T-cell (primary cell): ENCODE measurements at regions not wholly inside any gene's neighbourhood (a gene's known extent, or its start where the extent isn't known, plus 50 kb on each side); places are given as distances from the start of the nearest gene placed in this dataset.

ENCODE experiments used
- ATAC-seq, 4 experiments: fragments of 200-7000 bp in 3 of 4; fragments of 150-1000 bp in 1 of 4; cut with Tn5 transposase; replicated peaks in 1 of 4; 1 replicate in 3 of 4; 2 replicates in 1 of 4; pipeline ENCODE4 v1.10.0; 2021; ENCODE audit warnings: moderate library complexity in 3 of 4, mild to moderate bottlenecking in 2 of 4, moderate number of reproducible peaks in 1 of 4
- CTCF ChIA-PET, 2 donors: fragments of 300-600 bp; sonication (Branson Sonifier 250); formaldehyde crosslinking; loops; one replicate each; lab custom pipeline; 2022; ENCODE audit warnings: antibody characterized with exemption in 2 of 2; lab: Charles Lee
- POLR2A ChIA-PET, 2 donors: fragments of 300-600 bp; sonication (Branson Sonifier 250); formaldehyde crosslinking; loops; one replicate each; lab custom pipeline; 2022; ENCODE audit warnings: antibody characterized with exemption in 2 of 2; lab: Charles Lee
- DNase-seq, 35 experiments: peaks; one replicate each; pipeline versions ENCODE4 v3.0.0 to v3.0.0-alpha.2; 2013 to 2023
- H3K27ac ChIP-seq: one replicate; pipeline ENCODE4 v1.5.1; 2013; ENCODE audit warnings: low read length
- H3K27me3 ChIP-seq, 2 experiments: replicated peaks in 1 of 2; 1 replicate in 1 of 2; 2 replicates in 1 of 2; pipeline versions ENCODE4 v1.6.1 to v1.7.0; 2013; ENCODE audit warnings: low read length in 1 of 2, mixed read lengths in 1 of 2; ENCODE audit not compliant: control insufficient read depth in 2 of 2, insufficient read depth in 2 of 2; ENCODE audit errors: extremely low read depth in 1 of 2
- H3K36me3 ChIP-seq, 2 donors: 1 replicate in 1 of 2; 2 replicates in 1 of 2; pipeline versions ENCODE4 v1.6.1 to v1.7.0; 2013; ENCODE audit warnings: low read length in 1 of 2; ENCODE audit not compliant: control insufficient read depth in 2 of 2, insufficient read depth in 1 of 2; ENCODE audit errors: extremely low read depth in 1 of 2
- H3K4me1 ChIP-seq, 2 experiments: 1 replicate in 1 of 2; 2 replicates in 1 of 2; pipeline versions ENCODE4 v1.6.1 to v1.7.0; 2013; ENCODE audit warnings: low read length in 2 of 2, mixed read lengths in 1 of 2; ENCODE audit not compliant: insufficient read depth in 2 of 2, control insufficient read depth in 1 of 2; ENCODE audit errors: extremely low read depth in 1 of 2
- H3K4me3 ChIP-seq, 2 donors: 1 replicate in 1 of 2; 2 replicates in 1 of 2; pipeline versions ENCODE4 v1.5.1 to v1.7.0; 2013; ENCODE audit warnings: mild to moderate bottlenecking in 2 of 2, low read length in 1 of 2, moderate library complexity in 1 of 2; ENCODE audit not compliant: control insufficient read depth in 1 of 2; ENCODE audit errors: extremely low read depth in 1 of 2
- H3K9me3 ChIP-seq: 2 replicates; pipeline ENCODE4 v1.7.0; 2013
- H3K27ac Mint-ChIP-seq, 2 donors: one replicate each; pipeline ENCODE4 v1.8.0; 2020 to 2021; ENCODE audit warnings: mild to moderate bottlenecking in 2 of 2, mixed read lengths in 2 of 2
- H3K27me3 Mint-ChIP-seq, 2 donors: one replicate each; pipeline ENCODE4 v1.8.0; 2021 to 2022; ENCODE audit warnings: mixed read lengths in 2 of 2
- H3K36me3 Mint-ChIP-seq: one replicate; pipeline ENCODE4 v1.8.0; 2021; ENCODE audit warnings: mixed read lengths
- H3K4me1 Mint-ChIP-seq, 3 donors: one replicate each; pipeline ENCODE4 v1.8.0; 2020 to 2022; ENCODE audit warnings: mixed read lengths in 3 of 3, mild to moderate bottlenecking in 1 of 3
- H3K4me3 Mint-ChIP-seq, 3 donors: one replicate each; pipeline ENCODE4 v1.8.0; 2020 to 2022; ENCODE audit warnings: mild to moderate bottlenecking in 3 of 3, mixed read lengths in 3 of 3, moderate library complexity in 3 of 3
- H3K9me3 Mint-ChIP-seq, 3 donors: one replicate each; pipeline ENCODE4 v1.8.0; 2020 to 2022; ENCODE audit warnings: mixed read lengths in 3 of 3
- WGBS: methylation state at CpG from one replicate; pipeline ENCODE4 v1.1.5; 2013; ENCODE audit warnings: missing lambda C conversion rate; ENCODE audit not compliant: insufficient coverage; 5-methylcytosine and 5-hydroxymethylcytosine counted together

- no peaks in the 10 kb centered on the region for H3K36me3 ChIP-seq
- no peaks in the 10 kb centered on the region for H3K27me3 ChIP-seq
- DNase-seq (no peak), ATAC-seq (no peak)
- no peaks in the 10 kb centered on the region for H3K27me3 Mint-ChIP-seq
- no peak overlapping the region for H3K4me3 Mint-ChIP-seq
- H3K4me3 ChIP-seq = no peak overlapping the region
- no CpG with 5 or more reads among the region's 2 CpGs for WGBS
- POLR2A ChIA-PET = no interaction called here
- CTCF ChIA-PET = no interaction called here
- no peaks in the 10 kb centered on the region for H3K4me1 Mint-ChIP-seq
- H3K36me3 Mint-ChIP-seq = no peaks in the 10 kb centered on the region
- peaks cover 4 to 16% (median 15%) of the 10 kb centered on the region in 3 donors for H3K9me3 Mint-ChIP-seq
- H3K9me3 ChIP-seq = no peaks in the 10 kb centered on the region
- H3K27ac ChIP-seq = no peak overlapping the region
- no peak overlapping the region for H3K27ac Mint-ChIP-seq
- H3K4me1 ChIP-seq = no peaks in the 10 kb centered on the region
Observed at GRCh38 chr5:31047621-31048020, 145.9 kb upstream of the CDH6 start.

- H3K4me1 ChIP-seq = no peaks in the 10 kb centered on the region
- no peak overlapping the region for H3K4me3 Mint-ChIP-seq
- H3K4me1 Mint-ChIP-seq = no peaks in the 10 kb centered on the region
- H3K27me3 Mint-ChIP-seq = no peaks in the 10 kb centered on the region
- DNase-seq = no peak
- no peaks in the 10 kb centered on the region for H3K36me3 ChIP-seq
- no peaks in the 10 kb centered on the region for H3K27me3 ChIP-seq
- no peaks in the 10 kb centered on the region for H3K9me3 ChIP-seq
- no peak overlapping the region for H3K4me3 ChIP-seq
- H3K9me3 Mint-ChIP-seq = peaks cover 4 to 17% (median 15%) of the 10 kb centered on the region in 3 donors
- ChIA-PET CTCF (no interaction called here), POLR2A (no interaction called here)
- H3K27ac ChIP-seq = no peak overlapping the region
- no peak overlapping the region for H3K27ac Mint-ChIP-seq
- no peak for ATAC-seq
- no peaks in the 10 kb centered on the region for H3K36me3 Mint-ChIP-seq
- WGBS = 60% methylated on average over 1 of the region's 5 CpGs
Observed at GRCh38 chr5:31047007-31047406, 146.5 kb upstream of the CDH6 start.

GRCh38 chr5:31036411-31036810 lies 157.1 kb upstream of the CDH6 start:
- Mint-ChIP-seq H3K9me3 (peaks cover 23 to 42% (median 25%) of the 10 kb centered on the region in 3 donors), H3K27me3 (no peaks in the 10 kb centered on the region), H3K36me3 (no peaks in the 10 kb centered on the region), H3K4me1 (no peaks in the 10 kb centered on the region), H3K27ac (no peak overlapping the region), H3K4me3 (no peak overlapping the region)
- Histone ChIP-seq H3K36me3 (no peaks in the 10 kb centered on the region), H3K9me3 (peaks cover 4% of the 10 kb centered on the region), H3K27ac (no peak overlapping the region), H3K4me1 (no peaks in the 10 kb centered on the region), H3K4me3 (no peak overlapping the region), H3K27me3 (no peaks in the 10 kb centered on the region)
- ChIA-PET CTCF (no interaction called here), POLR2A (no interaction called here)
- WGBS = no CpG with 5 or more reads among the region's 4 CpGs
- ATAC-seq = no peak
- no peak for DNase-seq

GRCh38 chr5:31033295-31033694 lies 160.2 kb upstream of the CDH6 start:
- Histone ChIP-seq H3K36me3 (no peaks in the 10 kb centered on the region), H3K27ac (no peak overlapping the region), H3K4me1 (no peaks in the 10 kb centered on the region), H3K27me3 (no peaks in the 10 kb centered on the region), H3K9me3 (peaks cover 4% of the 10 kb centered on the region), H3K4me3 (no peak overlapping the region)
- no CpG with 5 or more reads among the region's 1 CpG for WGBS
- ChIA-PET POLR2A (no interaction called here), CTCF (no interaction called here)
- H3K36me3 Mint-ChIP-seq = no peaks in the 10 kb centered on the region
- H3K27ac Mint-ChIP-seq = no peak overlapping the region
- no peaks in the 10 kb centered on the region for H3K27me3 Mint-ChIP-seq
- no peak overlapping the region for H3K4me3 Mint-ChIP-seq
- ATAC-seq (no peak), DNase-seq (no peak)
- H3K4me1 Mint-ChIP-seq = no peaks in the 10 kb centered on the region
- peaks cover 15 to 21% (median 19%) of the 10 kb centered on the region in 3 donors for H3K9me3 Mint-ChIP-seq

GRCh38 chr5:31029925-31030324 lies 163.6 kb upstream of the CDH6 start:
- ChIA-PET POLR2A (no interaction called here), CTCF (no interaction called here)
- Mint-ChIP-seq H3K27me3 (no peaks in the 10 kb centered on the region), H3K4me3 (no peak overlapping the region), H3K9me3 (peaks cover 6 to 12% (median 9%) of the 10 kb centered on the region in 3 donors), H3K36me3 (no peaks in the 10 kb centered on the region), H3K27ac (no peak overlapping the region), H3K4me1 (no peaks in the 10 kb centered on the region)
- no peak overlapping the region for H3K27ac ChIP-seq
- no peaks in the 10 kb centered on the region for H3K4me1 ChIP-seq
- H3K4me3 ChIP-seq = no peak overlapping the region
- no peaks in the 10 kb centered on the region for H3K27me3 ChIP-seq
- no peak for DNase-seq
- no peak for ATAC-seq
- no peaks in the 10 kb centered on the region for H3K36me3 ChIP-seq
- WGBS = 83% methylated on average over 8 of the region's 8 CpGs
- H3K9me3 ChIP-seq = no peaks in the 10 kb centered on the region

GRCh38 chr5:31027721-31028120 lies 165.8 kb upstream of the CDH6 start:
- POLR2A ChIA-PET = no interaction called here

GRCh38 chr5:31023105-31023504 lies 170.4 kb upstream of the CDH6 start:
- Mint-ChIP-seq H3K36me3 (no peaks in the 10 kb centered on the region), H3K27me3 (no peaks in the 10 kb centered on the region), H3K4me3 (no peak overlapping the region), H3K4me1 (no peaks in the 10 kb centered on the region), H3K9me3 (peaks cover 4 to 13% (median 8%) of the 10 kb centered on the region in 3 donors), H3K27ac (no peak overlapping the region)
- H3K4me3 ChIP-seq = no peak overlapping the region
- no peak overlapping the region for H3K27ac ChIP-seq
- CTCF ChIA-PET = no interaction called here
- H3K27me3 ChIP-seq = no peaks in the 10 kb centered on the region
- no peaks in the 10 kb centered on the region for H3K9me3 ChIP-seq
- no peak for DNase-seq
- POLR2A ChIA-PET = no interaction called here
- no CpG with 5 or more reads among the region's 3 CpGs for WGBS
- H3K36me3 ChIP-seq = no peaks in the 10 kb centered on the region
- ATAC-seq = no peak
- no peaks in the 10 kb centered on the region for H3K4me1 ChIP-seq

More at GRCh38 chr5:31027721-31028120, 165.8 kb upstream of the CDH6 start:
- no peaks in the 10 kb centered on the region for H3K4me1 Mint-ChIP-seq
- no peaks in the 10 kb centered on the region for H3K27me3 Mint-ChIP-seq
- Histone ChIP-seq H3K36me3 (no peaks in the 10 kb centered on the region), H3K27me3 (no peaks in the 10 kb centered on the region), H3K27ac (no peak overlapping the region), H3K4me3 (no peak overlapping the region), H3K4me1 (no peaks in the 10 kb centered on the region), H3K9me3 (no peaks in the 10 kb centered on the region)
- no peak overlapping the region for H3K4me3 Mint-ChIP-seq
- peaks cover 9 to 11% (median 9%) of the 10 kb centered on the region in 3 donors for H3K9me3 Mint-ChIP-seq
- ATAC-seq = no peak
- DNase-seq = no peak
- no peak overlapping the region for H3K27ac Mint-ChIP-seq
- CTCF ChIA-PET = no interaction called here
- no peaks in the 10 kb centered on the region for H3K36me3 Mint-ChIP-seq
